ENCODE measurements at regions not wholly inside any gene's neighbourhood (a gene's known extent, or its start where the extent isn't known, plus 50 kb on each side); places are given as distances from the start of the nearest gene placed in this dataset.

GRCh38 chr14:55740649-55740989 is 160.6 kb downstream of the KTN1 start:
- H3K14ac ChIP-seq (replicated peaks; ENCODE audit: low read depth, low read length) = no peak overlapping the region; the same call in 1 of the 2 replicates
- H4K5ac ChIP-seq (ENCODE audit: low read depth, low read length) = no peak overlapping the region
- no peak overlapping the region for H2BK15ac ChIP-seq (ENCODE audit: low read depth, low read length)
- H2BK20ac ChIP-seq (ENCODE audit: low read depth, low read length) = no peak overlapping the region
- H3K36me3 ChIP-seq (ENCODE audit: control insufficient read depth, insufficient read depth, low read length) = no peaks in the 10 kb centered on the region
- no CpG with 5 or more reads among the region's 3 CpGs for WGBS, 2 experiments (ENCODE audit: extremely low coverage in 2 of 2, insufficient read length in 1 of 2)
- H3K4me1 ChIP-seq (ENCODE audit: control insufficient read depth, insufficient read depth, low read length) = no peaks in the 10 kb centered on the region
- no peak overlapping the region for H2AFZ ChIP-seq (replicated peaks; ENCODE audit: low read length, poor library complexity)
- no peak for DNase-seq
- no peak overlapping the region for H3K23ac ChIP-seq (ENCODE audit: low read depth, low read length)
- no peak overlapping the region for H3K18ac ChIP-seq (ENCODE audit: low read depth, low read length)
- no peak overlapping the region for H2BK120ac ChIP-seq (ENCODE audit: low read depth, low read length)
- H3K27me3 ChIP-seq (ENCODE audit: control insufficient read depth, insufficient read depth, low read length) = peaks cover 4% of the 10 kb centered on the region
- H3K4ac ChIP-seq (ENCODE audit: low read depth, low read length) = no peak overlapping the region
- intact Hi-C loops (cut with micrococcal nuclease) (no loop called here), in situ Hi-C loops (cut with MboI; ENCODE audit: low sequenced_read_pairs) (no loop called here), dilution Hi-C loops (cut with HindIII; ENCODE audit: low sequenced_read_pairs, unreplicated experiment) (no loop called here)
- H2BK5ac ChIP-seq (ENCODE audit: low read depth, low read length, poor library complexity, severe bottlenecking) = no peak overlapping the region
- no peak overlapping the region for H3K9ac ChIP-seq (ENCODE audit: low read depth, low read length)
- no TSS peak for BruUV-seq (replicated peaks)
- TF ChIP-seq BHLHE40 (IDR thresholded peaks at IDR 0.05; ENCODE audit: low read depth, low read length) (no peak), RAD21 (IDR thresholded peaks at IDR 0.05; ENCODE audit: low read length) (no peak), CEBPB (IDR thresholded peaks at IDR 0.05; ENCODE audit: low read depth, low read length) (no peak), RCOR1 (IDR thresholded peaks at IDR 0.05; ENCODE audit: insufficient replicate concordance, low read length) (no peak), SMC3 (IDR thresholded peaks at IDR 0.05; ENCODE audit: low read depth, low read length) (no peak), MAFK (IDR thresholded peaks at IDR 0.05; ENCODE audit: low read depth, low read length) (no peak), NFE2L2 (IDR thresholded peaks at IDR 0.05; ENCODE audit: low read depth, low read length) (no peak), FOS (IDR thresholded peaks at IDR 0.05; ENCODE audit: low read depth, low read length) (no peak), CTCF (conservative IDR thresholded peaks at IDR 0.05; ENCODE audit: low read depth, low read length) (no peak), RFX5 (IDR thresholded peaks at IDR 0.05; ENCODE audit: low read depth, low read length) (no peak), ELK1 (IDR thresholded peaks at IDR 0.05; ENCODE audit: borderline replicate concordance, low read depth, low read length) (no peak), POLR2A (IDR thresholded peaks at IDR 0.05; ENCODE audit: low read depth, low read length) (no peak), CHD1 (IDR thresholded peaks at IDR 0.05; ENCODE audit: low read depth, low read length) (no peak)
- POLR2A ChIA-PET (ENCODE audit: unreplicated experiment) = no interaction called here
- 0 out of 2 replicates have a peak, but pooled peaks cover 4% of the 10 kb centered on the region for H3K9me1 ChIP-seq (ENCODE audit: insufficient read depth, low read length)
- peaks cover 2% of the 10 kb centered on the region for H3K9me3 ChIP-seq (ENCODE audit: control insufficient read depth, insufficient read depth, low read length)
- H4K20me1 ChIP-seq (ENCODE audit: insufficient read depth, low read length) = no peaks in the 10 kb centered on the region
- CTCF ChIA-PET = no interaction called here
- H3K4me2 ChIP-seq (ENCODE audit: low read depth, low read length) = no peak overlapping the region
- H2AK9ac ChIP-seq (replicated peaks; ENCODE audit: low read depth, low read length, poor library complexity) = no peak overlapping the region
- no peak overlapping the region for H3K27ac ChIP-seq (ENCODE audit: insufficient read depth, low read length)
- no peak for ATAC-seq (ENCODE audit: low read depth)
- no peak overlapping the region for H4K91ac ChIP-seq (ENCODE audit: insufficient read depth, low read depth, low read length)
- H2AK5ac ChIP-seq (ENCODE audit: low read depth, low read length) = no peak overlapping the region
- no peak overlapping the region for H4K8ac ChIP-seq (ENCODE audit: low read depth in 2 of 2, low read length in 2 of 2)
- H3K56ac ChIP-seq (ENCODE audit: extremely low read depth, insufficient read depth, low read length) = no peak overlapping the region
- no peak overlapping the region for H3K4me3 ChIP-seq (ENCODE audit: insufficient read depth, low read depth, low read length)
- no peaks in the 10 kb centered on the region for H3K79me1 ChIP-seq (ENCODE audit: low read depth in 1 of 2, low read length in 2 of 2)
